ENCODE measurements at regions not wholly inside any gene's neighbourhood (a gene's known extent, or its start where the extent isn't known, plus 50 kb on each side); places are given as distances from the start of the nearest gene placed in this dataset.

DNA sequence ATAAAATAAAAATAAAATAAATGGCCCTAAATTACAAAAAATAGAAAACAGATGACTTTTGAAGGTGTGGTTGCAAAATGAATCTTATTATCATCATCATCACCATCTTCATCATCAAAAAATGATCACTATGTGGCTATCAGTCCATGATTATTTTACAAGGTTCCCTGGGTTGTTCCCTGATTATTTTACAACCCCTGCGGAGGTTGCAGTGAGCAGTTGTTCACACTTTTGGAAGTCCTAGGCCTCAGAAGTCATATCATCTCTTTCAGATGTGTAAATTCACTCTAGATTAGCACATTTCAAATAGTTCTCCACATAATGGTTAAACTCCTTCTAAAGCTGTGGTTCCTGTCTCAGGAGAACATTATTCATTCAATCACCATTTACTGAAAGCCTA lies 57.4 kb upstream of the NR5A2 start:
- no peak for DNase-seq (ENCODE audit: low read depth in 2 of 2)

DNA sequence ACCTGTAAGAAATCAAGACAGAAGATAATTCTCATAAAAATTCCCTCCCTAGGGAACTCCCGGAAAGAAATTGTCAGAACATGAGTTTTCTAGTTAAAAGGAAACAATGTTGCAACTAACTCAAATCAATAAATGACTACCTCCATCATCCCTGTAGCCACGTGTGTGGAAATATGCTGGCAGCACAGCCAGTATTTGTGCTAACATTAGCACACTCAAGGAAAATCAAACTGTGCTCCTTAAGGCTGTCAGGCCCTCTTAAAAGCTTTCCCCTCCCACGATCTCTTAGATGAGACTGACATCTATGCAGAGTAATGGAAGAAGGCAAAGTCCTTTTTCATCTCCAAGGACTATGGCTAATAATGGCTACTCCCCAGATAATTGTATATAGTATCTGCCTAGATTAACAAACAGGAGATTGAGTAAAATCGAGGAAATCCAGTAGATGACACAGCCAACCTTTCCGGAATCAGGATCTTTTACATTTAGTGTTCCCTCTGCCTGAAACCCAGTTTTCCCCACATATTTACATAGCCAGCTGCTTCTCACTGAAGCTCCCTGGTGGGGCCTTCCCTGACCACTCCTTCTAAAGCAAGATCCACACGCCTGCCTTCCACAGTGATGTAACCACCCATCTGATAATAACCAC lies 50.9 kb upstream of the NR5A2 start:
- no peak for DNase-seq (ENCODE audit: low read depth in 2 of 2)
